GM12891 (cell line): ENCODE measurements at regions not wholly inside any gene's neighbourhood (a gene's known extent, or its start where the extent isn't known, plus 50 kb on each side); places are given as distances from the start of the nearest gene placed in this dataset.

Experiments
- POLR2A ChIP-seq: IDR thresholded peaks from 2 replicates; pipeline ENCODE4 v1.6.1; 2011; ENCODE audit warnings: low read depth, low read length, control low read depth
- POLR2AphosphoS5 ChIP-seq: IDR thresholded peaks from 2 replicates; pipeline ENCODE4 v1.6.1; 2011; ENCODE audit warnings: low read depth, low read length, control low read depth

DNA sequence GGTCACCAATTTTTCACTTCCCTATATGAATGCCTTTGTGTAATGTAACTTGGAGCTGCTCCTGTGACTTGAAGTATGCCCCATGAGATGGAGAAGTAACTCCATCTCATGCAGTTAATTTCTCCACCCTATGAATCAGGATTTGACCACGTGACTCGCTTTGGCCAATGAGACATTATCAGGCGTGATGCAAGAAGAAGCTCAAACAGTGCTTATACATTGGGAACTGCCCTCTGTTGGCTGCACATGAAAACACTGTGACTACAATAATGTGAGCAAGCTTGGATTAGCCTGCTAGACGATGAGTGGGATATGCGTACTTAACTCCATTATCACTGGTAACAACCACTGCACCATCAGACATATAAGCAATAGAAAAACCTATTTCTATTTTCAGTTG lies 684.4 kb downstream of the PLA2G4A start:
- TF ChIP-seq POLR2A (no peak), POLR2AphosphoS5 (no peak)
